HUES48 (cell line): ENCODE measurements at regions not wholly inside any gene's neighbourhood (a gene's known extent, or its start where the extent isn't known, plus 50 kb on each side); places are given as distances from the start of the nearest gene placed in this dataset.
A peak's percentile ranks its signal among the peaks of the same experiment; 100 is the strongest.

ENCODE experiments used
- H3K27ac ChIP-seq: one replicate; pipeline ENCODE4 v1.7.0; 2013; ENCODE audit warnings: low read depth, low read length, inconsistent platforms
- H3K27me3 ChIP-seq: 2 replicates; pipeline ENCODE4 v1.6.1; 2013; ENCODE audit warnings: mild to moderate bottlenecking, low read length; ENCODE audit not compliant: control insufficient read depth, insufficient read depth
- H3K36me3 ChIP-seq: 2 replicates; pipeline ENCODE4 v1.6.1; 2013; ENCODE audit warnings: low read length; ENCODE audit not compliant: control insufficient read depth, insufficient read depth
- H3K4me1 ChIP-seq: 2 replicates; pipeline ENCODE4 v1.6.1; 2013; ENCODE audit warnings: mild to moderate bottlenecking, low read length; ENCODE audit not compliant: control insufficient read depth, insufficient read depth
- H3K4me3 ChIP-seq: 2 replicates; pipeline ENCODE4 v1.5.1; 2013; ENCODE audit warnings: mild to moderate bottlenecking, low read depth, low read length
- H3K9ac ChIP-seq: 2 replicates; pipeline ENCODE4 v1.6.1; 2013; ENCODE audit warnings: mild to moderate bottlenecking, low read depth, low read length, moderate library complexity
- H3K9me3 ChIP-seq: 2 replicates; pipeline ENCODE4 v1.6.1; 2013; ENCODE audit warnings: low read length; ENCODE audit not compliant: control insufficient read depth, insufficient read depth

GRCh38 chr2:7886666-7887065 lies 795.2 kb upstream of the ID2 start:
- Histone ChIP-seq H3K9me3 (no peaks in the 10 kb centered on the region), H3K4me3 (no peak overlapping the region), H3K27me3 (no peaks in the 10 kb centered on the region), H3K4me1 (peaks cover 50% of the 10 kb centered on the region), H3K9ac (no peak overlapping the region), H3K36me3 (peaks cover 78% of the 10 kb centered on the region), H3K27ac (no peak overlapping the region)

GRCh38 chr2:7887441-7887840 lies 794.4 kb upstream of the ID2 start:
- peaks cover 54% of the 10 kb centered on the region for H3K4me1 ChIP-seq

GRCh38 chr2:7888876-7889275 lies 793.0 kb upstream of the ID2 start:
- peaks cover 70% of the 10 kb centered on the region for H3K36me3 ChIP-seq
- no peak overlapping the region for H3K4me3 ChIP-seq
- H3K27ac ChIP-seq = no peak overlapping the region
- peaks cover 54% of the 10 kb centered on the region for H3K4me1 ChIP-seq
- H3K9me3 ChIP-seq = no peaks in the 10 kb centered on the region
- no peaks in the 10 kb centered on the region for H3K27me3 ChIP-seq
- H3K9ac ChIP-seq = no peak overlapping the region

More at GRCh38 chr2:7887441-7887840, 794.4 kb upstream of the ID2 start:
- peaks cover 77% of the 10 kb centered on the region for H3K36me3 ChIP-seq
- H3K27ac ChIP-seq = no peak overlapping the region
- H3K27me3 ChIP-seq = no peaks in the 10 kb centered on the region
- no peak overlapping the region for H3K4me3 ChIP-seq
- no peak overlapping the region for H3K9ac ChIP-seq
- no peaks in the 10 kb centered on the region for H3K9me3 ChIP-seq

GRCh38 chr2:7891312-7891711 lies 790.5 kb upstream of the ID2 start:
- H3K4me3 ChIP-seq = no peak overlapping the region
- peaks cover 51% of the 10 kb centered on the region for H3K4me1 ChIP-seq
- no peaks in the 10 kb centered on the region for H3K9me3 ChIP-seq
- H3K9ac ChIP-seq = no peak overlapping the region
- H3K27ac ChIP-seq = peak overlapping the region; percentile 84
- no peaks in the 10 kb centered on the region for H3K27me3 ChIP-seq
- H3K36me3 ChIP-seq = peaks cover 49% of the 10 kb centered on the region

GRCh38 chr2:7895289-7895688 lies 786.6 kb upstream of the ID2 start:
- Histone ChIP-seq H3K27ac (no peak overlapping the region), H3K4me1 (peaks cover 36% of the 10 kb centered on the region), H3K36me3 (peaks cover 16% of the 10 kb centered on the region; the same call in 1 of the 2 replicates), H3K27me3 (no peaks in the 10 kb centered on the region), H3K9me3 (no peaks in the 10 kb centered on the region), H3K9ac (no peak overlapping the region), H3K4me3 (no peak overlapping the region)

GRCh38 chr2:7896940-7897487 lies 784.8 kb upstream of the ID2 start:
- H3K9me3 ChIP-seq = no peaks in the 10 kb centered on the region
- H3K36me3 ChIP-seq = peaks cover 12% of the 10 kb centered on the region; the same call in 1 of the 2 replicates
- no peak overlapping the region for H3K27ac ChIP-seq
- H3K4me3 ChIP-seq = no peak overlapping the region
- no peak overlapping the region for H3K9ac ChIP-seq
- H3K4me1 ChIP-seq = peaks cover 28% of the 10 kb centered on the region
- H3K27me3 ChIP-seq = no peaks in the 10 kb centered on the region; the same call in 1 of the 2 replicates

- Histone ChIP-seq H3K27me3 (no peaks in the 10 kb centered on the region; the same call in 1 of the 2 replicates), H3K9me3 (no peaks in the 10 kb centered on the region), H3K36me3 (no peaks in the 10 kb centered on the region), H3K9ac (no peak overlapping the region), H3K27ac (peak overlapping the region; percentile 81), H3K4me3 (no peak overlapping the region; the same call in 1 of the 2 replicates), H3K4me1 (peaks cover 26% of the 10 kb centered on the region)
Observed at GRCh38 chr2:7899241-7899640, 782.6 kb upstream of the ID2 start.

GRCh38 chr2:7899923-7900322 lies 781.9 kb upstream of the ID2 start:
- Histone ChIP-seq H3K36me3 (no peaks in the 10 kb centered on the region), H3K27me3 (no peaks in the 10 kb centered on the region; the same call in 1 of the 2 replicates), H3K27ac (peak overlapping the region; percentile 81), H3K9ac (no peak overlapping the region), H3K4me1 (peaks cover 26% of the 10 kb centered on the region), H3K4me3 (no peak overlapping the region; the same call in 1 of the 2 replicates), H3K9me3 (no peaks in the 10 kb centered on the region)

GRCh38 chr2:7900593-7900992 lies 781.3 kb upstream of the ID2 start:
- Histone ChIP-seq H3K36me3 (no peaks in the 10 kb centered on the region), H3K9me3 (no peaks in the 10 kb centered on the region), H3K27ac (peak overlapping the region; percentile 26), H3K4me3 (no peak overlapping the region), H3K27me3 (no peaks in the 10 kb centered on the region; the same call in 1 of the 2 replicates), H3K4me1 (peaks cover 26% of the 10 kb centered on the region), H3K9ac (no peak overlapping the region)

GRCh38 chr2:7902251-7902765 lies 779.5 kb upstream of the ID2 start:
- Histone ChIP-seq H3K9me3 (no peaks in the 10 kb centered on the region), H3K4me1 (peaks cover 31% of the 10 kb centered on the region), H3K9ac (no peak overlapping the region), H3K27me3 (no peaks in the 10 kb centered on the region; the same call in 1 of the 2 replicates), H3K4me3 (no peak overlapping the region), H3K27ac (no peak overlapping the region), H3K36me3 (no peaks in the 10 kb centered on the region)

GRCh38 chr2:7904319-7904718 lies 777.5 kb upstream of the ID2 start:
- Histone ChIP-seq H3K4me1 (peaks cover 20% of the 10 kb centered on the region), H3K36me3 (no peaks in the 10 kb centered on the region), H3K9me3 (no peaks in the 10 kb centered on the region), H3K9ac (no peak overlapping the region), H3K27me3 (no peaks in the 10 kb centered on the region; the same call in 1 of the 2 replicates), H3K4me3 (no peak overlapping the region), H3K27ac (no peak overlapping the region)
